Dermis microvascular lymphatic vessel endothelial cell (primary cell): ENCODE measurements at regions not wholly inside any gene's neighbourhood (a gene's known extent, or its start where the extent isn't known, plus 50 kb on each side); places are given as distances from the start of the nearest gene placed in this dataset.
"Not testable (repeated sequence)": the region's sequence is repeated elsewhere in the genome, so short reads cannot be mapped to it uniquely, and the experiment has no call there.

Source experiments
- DNase-seq, 2 donors: peaks; one replicate each; pipeline versions ENCODE4 v3.0.0 to v3.0.0-alpha.2; 2010; ENCODE audit warnings: low read depth in 2 of 2

GRCh38 chr4:55696424-55696823 lies 60.3 kb upstream of the NMU start:
- DNase-seq, result not testable (repeated sequence)

- DNase-seq, result no peak
Observed at GRCh38 chr4:55706541-55706940, 70.4 kb upstream of the NMU start.

- no peak for DNase-seq
Observed at GRCh38 chr4:55707507-55707906, 71.4 kb upstream of the NMU start.

GRCh38 chr4:55707991-55708390 lies 71.9 kb upstream of the NMU start:
- not testable (repeated sequence) for DNase-seq

- not testable (repeated sequence) for DNase-seq
Observed at GRCh38 chr4:55712835-55713234, 76.7 kb upstream of the NMU start.

- no peak for DNase-seq
Observed at GRCh38 chr4:55721651-55722050, 85.6 kb upstream of the NMU start.

GRCh38 chr4:55722132-55722531 lies 86.0 kb upstream of the NMU start:
- DNase-seq, result no peak

GRCh38 chr4:55723403-55723802 lies 87.3 kb upstream of the NMU start:
- no peak for DNase-seq

- DNase-seq, result no peak
Observed at GRCh38 chr4:55725057-55725456, 89.0 kb upstream of the NMU start.

GRCh38 chr4:55727746-55728145 lies 91.6 kb upstream of the NMU start:
- DNase-seq, result no peak

GRCh38 chr4:55729351-55730279 lies 90.0 kb upstream of the EXOC1L start:
- no peak for DNase-seq

- no peak for DNase-seq
Observed at GRCh38 chr4:55730280-55730931, 89.2 kb upstream of the EXOC1L start.

GRCh38 chr4:55731959-55732358 lies 87.6 kb upstream of the EXOC1L start:
- no peak for DNase-seq

- DNase-seq, result no peak
Observed at GRCh38 chr4:55732864-55733263, 86.7 kb upstream of the EXOC1L start.

GRCh38 chr4:55733932-55734331 lies 85.7 kb upstream of the EXOC1L start:
- peak; percentile 42 to 77 for DNase-seq

GRCh38 chr4:55736605-55737183 lies 82.9 kb upstream of the EXOC1L start:
- DNase-seq, result peak in 1 of 2 donors; percentile 16

GRCh38 chr4:55742655-55743202 lies 76.9 kb upstream of the EXOC1L start:
- DNase-seq, result no peak

- no peak for DNase-seq
Observed at GRCh38 chr4:55744369-55744768, 75.2 kb upstream of the EXOC1L start.

- DNase-seq, result no peak
Observed at GRCh38 chr4:55745014-55745413, 74.6 kb upstream of the EXOC1L start.

GRCh38 chr4:55747793-55748192 lies 71.8 kb upstream of the EXOC1L start:
- no peak for DNase-seq

GRCh38 chr4:55749666-55750065 lies 69.9 kb upstream of the EXOC1L start:
- no peak for DNase-seq

GRCh38 chr4:55752810-55753209 lies 66.8 kb upstream of the EXOC1L start:
- DNase-seq, result no peak
